Tibial nerve (tissue), 4 donors: ENCODE measurements at regions not wholly inside any gene's neighbourhood (a gene's known extent, or its start where the extent isn't known, plus 50 kb on each side); places are given as distances from the start of the nearest gene placed in this dataset.

Source experiments
- DNase-seq, 2 donors: peaks; one replicate each; pipeline ENCODE4 v3.0.0-alpha.2; 2019; ENCODE audit warnings: low spot score in 2 of 2
- H3K27ac ChIP-seq, 4 donors: fragments of 200-600 bp; sonication (generic) in 3 of 4; one replicate each; pipeline ENCODE4 v1.5.1; 2017 to 2019; ENCODE audit warnings: mild to moderate bottlenecking in 1 of 4
- H3K27me3 ChIP-seq, 2 donors: fragments of 200-600 bp; sonication (generic) in 1 of 2; one replicate each; pipeline versions ENCODE4 v1.5.1 to v1.6.0; 2017 to 2019
- H3K36me3 ChIP-seq, 3 donors: fragments of 200-600 bp; sonication (generic); one replicate each; pipeline ENCODE4 v1.5.1; 2018 to 2019
- H3K4me1 ChIP-seq, 4 donors: fragments of 200-600 bp; sonication (generic) in 3 of 4; one replicate each; pipeline ENCODE4 v1.5.1; 2017 to 2019
- H3K4me3 ChIP-seq, 4 donors: fragments of 200-600 bp; sonication (generic) in 3 of 4; one replicate each; pipeline ENCODE4 v1.5.1; 2017 to 2019; ENCODE audit warnings: mild to moderate bottlenecking in 1 of 4, moderate library complexity in 1 of 4
- H3K9me3 ChIP-seq, 4 donors: fragments of 200-600 bp; sonication (generic) in 3 of 4; one replicate each; pipeline ENCODE4 v1.5.1; 2017 to 2019
- EP300 ChIP-seq, 2 donors: sonication (generic); formaldehyde crosslinking; IDR thresholded peaks; one replicate each; pipeline ENCODE4 v1.6.1; 2017; ENCODE audit warnings: antibody characterized with exemption in 2 of 2, mild to moderate bottlenecking in 1 of 2
- POLR2A ChIP-seq, 2 donors: fragments of 450-650 bp; IDR thresholded peaks; one replicate each; pipeline ENCODE4 v1.6.1; 2017; ENCODE audit warnings: antibody characterized with exemption in 2 of 2, mild to moderate bottlenecking in 2 of 2, moderate library complexity in 2 of 2
- WGBS, 2 donors: methylation state at CpG; one replicate each; pipeline ENCODE4 v1.1.5; 2018; 5-methylcytosine and 5-hydroxymethylcytosine counted together
- TF ChIP-seq, protein P1 (sequence below), 5 experiments: fragments of 200-600 bp in 3 of 5; fragments of 450-650 bp in 2 of 5; sonication (generic) in 3 of 5; IDR thresholded peaks; one replicate each; pipeline ENCODE4 v1.5.1; 2016 to 2019; ENCODE audit warnings: antibody characterized with exemption in 5 of 5, mild to moderate bottlenecking in 3 of 5, moderate library complexity in 2 of 5

DNA sequence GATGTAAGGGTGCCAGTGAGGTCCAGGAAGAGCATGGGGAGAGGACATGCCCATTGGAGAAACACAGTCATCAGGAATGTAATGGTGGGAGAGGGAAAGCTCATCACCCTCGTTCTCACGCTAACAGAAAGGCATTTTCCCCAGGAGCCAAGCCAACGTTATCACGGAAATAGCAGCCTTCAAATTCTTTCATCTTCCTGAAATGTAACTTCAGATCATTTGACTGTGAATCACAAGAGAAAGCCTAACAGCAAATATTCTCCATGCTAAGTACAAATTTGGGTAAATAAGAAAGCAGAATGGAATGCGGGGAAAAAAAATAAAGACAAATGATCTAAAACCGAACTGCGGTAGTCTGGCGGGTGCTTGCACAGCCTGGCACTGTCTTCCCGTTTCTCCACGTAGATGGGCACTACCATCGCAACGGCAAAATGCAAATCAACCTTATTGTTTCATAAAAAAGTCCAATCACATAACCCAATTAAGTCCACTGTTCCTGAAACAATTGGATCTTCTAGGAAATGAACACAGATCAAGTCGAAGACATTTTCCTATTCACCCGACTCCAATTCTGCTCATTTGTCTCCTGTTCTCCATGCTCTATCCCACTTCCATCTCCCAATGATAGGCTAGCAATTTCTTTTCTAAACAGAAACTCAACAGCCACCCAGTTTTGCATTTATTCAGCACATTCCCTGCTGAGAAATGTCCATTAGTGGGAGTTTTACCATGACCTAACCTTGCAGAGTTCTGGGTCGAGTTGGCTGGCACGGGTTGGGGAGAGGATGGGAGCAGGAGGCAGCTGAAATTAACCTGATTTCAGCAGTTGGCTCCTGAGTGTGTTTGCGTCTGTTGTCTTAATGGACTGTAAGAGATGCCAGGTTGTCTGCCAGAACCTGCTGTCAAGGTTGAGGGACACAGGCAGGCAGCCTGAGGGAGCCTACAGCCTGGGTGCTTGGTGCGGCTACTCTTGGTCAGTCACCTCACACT lies 74.6 kb upstream of the FRMD4A start:
- Histone ChIP-seq H3K4me3 (no peak overlapping the region), H3K27me3 (no peaks in the 10 kb centered on the region), H3K36me3 (no peaks in the 10 kb centered on the region), H3K4me1 (no peaks in the 10 kb centered on the region), H3K27ac (no peak overlapping the region), H3K9me3 (no peaks in the 10 kb centered on the region)
- WGBS, 2 donors = 64 to 70% methylated on average over 18 of the region's 18 CpGs
- TF ChIP-seq POLR2A (IDR thresholded peaks at IDR 0.05) = no peak
- no peak for TF ChIP-seq EP300 (IDR thresholded peaks at IDR 0.05)
- TF ChIP-seq, protein P1, sequence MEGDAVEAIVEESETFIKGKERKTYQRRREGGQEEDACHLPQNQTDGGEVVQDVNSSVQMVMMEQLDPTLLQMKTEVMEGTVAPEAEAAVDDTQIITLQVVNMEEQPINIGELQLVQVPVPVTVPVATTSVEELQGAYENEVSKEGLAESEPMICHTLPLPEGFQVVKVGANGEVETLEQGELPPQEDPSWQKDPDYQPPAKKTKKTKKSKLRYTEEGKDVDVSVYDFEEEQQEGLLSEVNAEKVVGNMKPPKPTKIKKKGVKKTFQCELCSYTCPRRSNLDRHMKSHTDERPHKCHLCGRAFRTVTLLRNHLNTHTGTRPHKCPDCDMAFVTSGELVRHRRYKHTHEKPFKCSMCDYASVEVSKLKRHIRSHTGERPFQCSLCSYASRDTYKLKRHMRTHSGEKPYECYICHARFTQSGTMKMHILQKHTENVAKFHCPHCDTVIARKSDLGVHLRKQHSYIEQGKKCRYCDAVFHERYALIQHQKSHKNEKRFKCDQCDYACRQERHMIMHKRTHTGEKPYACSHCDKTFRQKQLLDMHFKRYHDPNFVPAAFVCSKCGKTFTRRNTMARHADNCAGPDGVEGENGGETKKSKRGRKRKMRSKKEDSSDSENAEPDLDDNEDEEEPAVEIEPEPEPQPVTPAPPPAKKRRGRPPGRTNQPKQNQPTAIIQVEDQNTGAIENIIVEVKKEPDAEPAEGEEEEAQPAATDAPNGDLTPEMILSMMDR (IDR thresholded peaks at IDR 0.05) = no peak
- no peak for DNase-seq

DNA sequence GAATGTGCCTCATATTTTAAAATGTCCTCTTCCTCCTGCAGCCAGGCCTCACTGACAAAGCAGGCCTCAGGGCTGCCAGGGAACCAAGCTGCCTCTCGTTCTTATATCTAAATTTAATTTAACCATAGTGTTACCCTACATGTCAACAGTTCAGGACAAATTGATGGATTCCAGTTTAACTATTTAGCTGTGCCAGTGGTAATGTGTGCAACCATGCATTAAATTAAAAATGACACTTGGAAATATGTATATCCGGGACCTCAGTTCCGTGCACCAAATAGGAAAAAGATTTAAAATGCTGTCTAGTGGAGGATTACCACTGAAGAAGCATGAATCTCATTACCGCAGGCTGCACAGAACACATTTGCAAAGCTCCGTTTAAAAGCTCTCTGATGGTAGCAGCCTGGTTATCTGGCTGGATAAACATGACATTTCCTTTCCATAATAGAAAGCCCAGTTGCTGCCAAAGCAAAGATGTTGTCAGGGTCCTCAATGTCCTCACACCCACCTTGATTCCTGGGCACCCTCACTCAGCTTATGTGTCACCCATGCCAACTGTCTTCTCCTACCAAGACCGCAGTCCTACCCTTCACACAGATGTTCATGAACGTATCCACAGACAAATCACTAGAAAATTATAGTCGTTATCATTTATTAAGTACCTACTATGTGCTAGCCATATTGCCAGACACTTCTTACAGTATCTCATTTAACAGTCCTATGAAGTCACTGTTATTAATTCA lies 73.3 kb upstream of the FRMD4A start:
- 86 to 87% methylated on average over 8 of the region's 8 CpGs for WGBS, 2 donors
- TF ChIP-seq EP300 (IDR thresholded peaks at IDR 0.05) (no peak), POLR2A (IDR thresholded peaks at IDR 0.05) (no peak)
- TF ChIP-seq, protein P1 (IDR thresholded peaks at IDR 0.05) = no peak
- no peak overlapping the region for H3K27ac ChIP-seq
- H3K4me3 ChIP-seq = no peak overlapping the region
- DNase-seq = no peak
- no peaks in the 10 kb centered on the region for H3K27me3 ChIP-seq
- H3K36me3 ChIP-seq = no peaks in the 10 kb centered on the region
- H3K9me3 ChIP-seq = no peaks in the 10 kb centered on the region
- H3K4me1 ChIP-seq = no peaks in the 10 kb centered on the region

DNA sequence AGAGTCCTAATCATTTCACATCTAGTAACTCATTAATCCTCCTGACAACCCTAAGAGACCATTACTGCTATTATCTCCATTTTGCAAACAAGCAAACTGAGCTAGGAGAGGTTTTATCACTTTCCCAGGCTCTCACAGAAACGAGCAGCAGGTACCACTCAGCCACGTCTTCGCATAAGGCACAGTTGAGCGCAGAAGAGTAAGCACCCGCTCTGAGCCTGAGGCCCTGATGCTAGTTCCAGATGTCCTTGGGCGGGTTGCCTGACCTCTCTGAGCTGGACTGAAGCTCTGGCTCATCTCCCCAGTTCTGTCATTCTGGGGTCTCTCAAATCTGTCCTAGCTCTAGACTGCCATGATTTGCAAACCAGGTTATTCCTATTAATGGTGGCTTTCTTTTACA lies 72.6 kb upstream of the FRMD4A start:
- Histone ChIP-seq H3K27me3 (no peaks in the 10 kb centered on the region), H3K36me3 (no peaks in the 10 kb centered on the region), H3K4me1 (no peaks in the 10 kb centered on the region), H3K4me3 (no peak overlapping the region), H3K9me3 (no peaks in the 10 kb centered on the region), H3K27ac (no peak overlapping the region)
- DNase-seq = no peak
- TF ChIP-seq EP300 (IDR thresholded peaks at IDR 0.05) (no peak), POLR2A (IDR thresholded peaks at IDR 0.05) (no peak)
- TF ChIP-seq, protein P1 (IDR thresholded peaks at IDR 0.05) = no peak
- 78 to 85% methylated on average over 6 of the region's 6 CpGs for WGBS, 2 donors

DNA sequence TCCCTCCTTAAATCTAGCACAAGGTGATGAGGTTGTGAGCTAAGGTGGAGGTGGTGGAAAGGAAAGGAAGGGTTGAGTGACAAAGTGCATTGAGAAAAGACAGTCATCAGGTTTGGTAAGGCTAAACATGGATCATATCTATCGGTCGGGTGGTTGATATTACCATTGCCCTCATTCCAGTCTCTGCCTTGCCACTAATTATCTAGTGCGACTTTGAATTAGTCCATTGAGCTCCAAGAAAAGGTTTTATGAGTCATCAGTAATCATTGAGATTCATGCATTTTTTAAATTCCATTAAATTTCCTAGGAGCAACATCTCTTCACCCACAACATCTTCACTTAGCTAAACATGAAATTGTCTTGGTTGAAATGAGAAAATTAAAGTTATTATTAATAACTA lies 68.9 kb upstream of the FRMD4A start:
- no peaks in the 10 kb centered on the region for H3K27me3 ChIP-seq
- 53 to 58% methylated on average over 3 of the region's 3 CpGs for WGBS, 2 donors
- H3K36me3 ChIP-seq = no peaks in the 10 kb centered on the region
- H3K4me1 ChIP-seq = peaks cover 0 to 17% (median 2%) of the 10 kb centered on the region in 4 donors
- H3K9me3 ChIP-seq = no peaks in the 10 kb centered on the region
- DNase-seq = no peak
- H3K27ac ChIP-seq = no peak overlapping the region
- H3K4me3 ChIP-seq = no peak overlapping the region
- TF ChIP-seq, protein P1 (IDR thresholded peaks at IDR 0.05) = no peak
- TF ChIP-seq POLR2A (IDR thresholded peaks at IDR 0.05) = no peak
- TF ChIP-seq EP300 (IDR thresholded peaks at IDR 0.05) = no peak

DNA sequence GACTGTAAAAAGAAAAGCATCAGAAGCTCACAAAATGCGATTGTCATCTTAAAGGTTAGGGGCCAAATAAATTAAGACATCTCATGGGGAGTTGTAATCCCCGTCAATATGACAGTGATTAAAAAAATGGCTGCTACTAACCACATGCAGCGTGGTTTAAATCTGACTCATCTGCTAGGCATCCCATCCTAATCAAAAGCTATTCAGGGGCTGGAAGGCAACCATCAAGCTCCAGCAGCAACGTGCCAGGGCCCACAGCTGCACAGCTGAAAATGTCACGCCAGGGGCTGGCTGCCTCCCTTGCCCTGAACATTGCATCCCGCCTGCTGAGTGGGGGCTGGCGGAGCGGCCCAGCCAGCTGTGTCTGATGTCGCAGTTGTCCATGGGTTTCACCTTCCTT lies 66.3 kb upstream of the FRMD4A start:
- peak overlapping the region in 3 of 4 donors; percentile 3 to 83 (median 66) for H3K27ac ChIP-seq
- peaks cover 0 to 17% (median 2%) of the 10 kb centered on the region in 4 donors for H3K4me1 ChIP-seq
- no peak overlapping the region for H3K4me3 ChIP-seq
- H3K9me3 ChIP-seq = no peaks in the 10 kb centered on the region
- H3K27me3 ChIP-seq = no peaks in the 10 kb centered on the region
- 31 to 34% methylated on average over 7 to 9 of the region's 9 CpGs for WGBS, 2 donors
- peak; percentile 21 to 30 for DNase-seq
- peak in 1 of 2 donors; percentile 64 for TF ChIP-seq EP300 (IDR thresholded peaks at IDR 0.05)
- TF ChIP-seq, protein P1 (IDR thresholded peaks at IDR 0.05) = no peak
- H3K36me3 ChIP-seq = no peaks in the 10 kb centered on the region
